ENCODE measurements at regions not wholly inside any gene's neighbourhood (a gene's known extent, or its start where the extent isn't known, plus 50 kb on each side); places are given as distances from the start of the nearest gene placed in this dataset.

- Histone ChIP-seq H2AFZ (ENCODE audit: low read depth, low read length) (no peak overlapping the region), H3K4me3 (ENCODE audit: low read depth in 1 of 2, low read length in 2 of 2) (no peak overlapping the region), H3K4me1 (ENCODE audit: insufficient read depth, low read length) (peaks cover 8% of the 10 kb centered on the region), H3K4me2 (ENCODE audit: insufficient read depth, low read length) (no peak overlapping the region), H3K36me3 (ENCODE audit: insufficient read depth, low read length) (no peaks in the 10 kb centered on the region), H3K9ac (ENCODE audit: low read depth, low read length) (no peak overlapping the region), H3K9me3 (ENCODE audit: insufficient read depth, low read length, severe bottlenecking) (no peaks in the 10 kb centered on the region), H3K79me2 (ENCODE audit: insufficient read depth, low read length) (no peaks in the 10 kb centered on the region), H3K27ac (ENCODE audit: low read length) (no peak overlapping the region), H4K20me1 (ENCODE audit: insufficient read depth, low read length) (no peaks in the 10 kb centered on the region), H3K27me3 (ENCODE audit: insufficient read depth, low read length, poor library complexity) (no peaks in the 10 kb centered on the region)
- TF ChIP-seq EZH2 (IDR thresholded peaks at IDR 0.05; ENCODE audit: borderline replicate concordance, low read depth, low read length, severe bottlenecking) (no peak), CTCF (IDR thresholded peaks at IDR 0.05; ENCODE audit: borderline replicate concordance, extremely low read depth, low read length, poor library complexity, severe bottlenecking) (no peak)
- DNase-seq (no peak), ATAC-seq (ENCODE audit: insufficient read depth, low read depth) (no peak)
Measured at GRCh38 chr4:102437111-102437510, 64.0 kb upstream of the NFKB1 start.

- H3K27ac ChIP-seq (ENCODE audit: low read length), result no peak overlapping the region
- no peaks in the 10 kb centered on the region for H3K9me3 ChIP-seq (ENCODE audit: insufficient read depth, low read length, severe bottlenecking)
- no peak for DNase-seq
- no peak overlapping the region for H3K9ac ChIP-seq (ENCODE audit: low read depth, low read length)
- no peaks in the 10 kb centered on the region for H3K36me3 ChIP-seq (ENCODE audit: insufficient read depth, low read length)
- TF ChIP-seq CTCF (IDR thresholded peaks at IDR 0.05; ENCODE audit: borderline replicate concordance, extremely low read depth, low read length, poor library complexity, severe bottlenecking) (no peak), EZH2 (IDR thresholded peaks at IDR 0.05; ENCODE audit: borderline replicate concordance, low read depth, low read length, severe bottlenecking) (no peak)
- no peak overlapping the region for H3K4me3 ChIP-seq (ENCODE audit: low read depth in 1 of 2, low read length in 2 of 2)
- no peaks in the 10 kb centered on the region for H4K20me1 ChIP-seq (ENCODE audit: insufficient read depth, low read length)
- peaks cover 8% of the 10 kb centered on the region for H3K4me1 ChIP-seq (ENCODE audit: insufficient read depth, low read length)
- peak overlapping the region; percentile 57 for H2AFZ ChIP-seq (ENCODE audit: low read depth, low read length)
- no peaks in the 10 kb centered on the region for H3K27me3 ChIP-seq (ENCODE audit: insufficient read depth, low read length, poor library complexity)
- H3K79me2 ChIP-seq (ENCODE audit: insufficient read depth, low read length), result no peaks in the 10 kb centered on the region
- H3K4me2 ChIP-seq (ENCODE audit: insufficient read depth, low read length), result no peak overlapping the region
- peak; percentile 35; the same call in 1 of the 3 replicates for ATAC-seq (ENCODE audit: insufficient read depth, low read depth)
Measured at GRCh38 chr4:102438396-102439235, 62.5 kb upstream of the NFKB1 start.

- no peak overlapping the region for H3K4me3 ChIP-seq (ENCODE audit: low read depth in 1 of 2, low read length in 2 of 2)
- no peak for DNase-seq
Measured at GRCh38 chr4:102439236-102439614, 61.9 kb upstream of the NFKB1 start.

More at GRCh38 chr4:102439236-102439614, 61.9 kb upstream of the NFKB1 start:
- Histone ChIP-seq H2AFZ (ENCODE audit: low read depth, low read length) (peak overlapping the region; percentile 57; the same call in 1 of the 2 replicates), H3K4me2 (ENCODE audit: insufficient read depth, low read length) (no peak overlapping the region), H3K9ac (ENCODE audit: low read depth, low read length) (no peak overlapping the region), H3K9me3 (ENCODE audit: insufficient read depth, low read length, severe bottlenecking) (no peaks in the 10 kb centered on the region), H3K27me3 (ENCODE audit: insufficient read depth, low read length, poor library complexity) (no peaks in the 10 kb centered on the region), H4K20me1 (ENCODE audit: insufficient read depth, low read length) (no peaks in the 10 kb centered on the region), H3K27ac (ENCODE audit: low read length) (no peak overlapping the region), H3K79me2 (ENCODE audit: insufficient read depth, low read length) (no peaks in the 10 kb centered on the region), H3K4me1 (ENCODE audit: insufficient read depth, low read length) (peaks cover 8% of the 10 kb centered on the region), H3K36me3 (ENCODE audit: insufficient read depth, low read length) (no peaks in the 10 kb centered on the region)
- TF ChIP-seq EZH2 (IDR thresholded peaks at IDR 0.05; ENCODE audit: borderline replicate concordance, low read depth, low read length, severe bottlenecking), result no peak
- TF ChIP-seq CTCF (IDR thresholded peaks at IDR 0.05; ENCODE audit: borderline replicate concordance, extremely low read depth, low read length, poor library complexity, severe bottlenecking), result no peak
- no peak for ATAC-seq (ENCODE audit: insufficient read depth, low read depth)

All from DND-41 (cell line).